ENCODE measurements at regions not wholly inside any gene's neighbourhood (a gene's known extent, or its start where the extent isn't known, plus 50 kb on each side); places are given as distances from the start of the nearest gene placed in this dataset.

GRCh38 chr19:30690935-30691818, 319.0 kb downstream of the ZNF536 start:
- Histone ChIP-seq H3K9me3 (no peaks in the 10 kb centered on the region), H3K4me1 (peaks cover 0 to 26% (median 0%) of the 10 kb centered on the region in 9 donors), H3K27me3 (peaks cover 0 to 59% (median 35%) of the 10 kb centered on the region in 7 donors), H3K4me3 (peak overlapping the region in 1 of 10 donors; percentile 42), H3K27ac (peak overlapping the region in 1 of 10 donors; percentile 1), H3K36me3 (no peaks in the 10 kb centered on the region)
- WGBS, 2 donors, result 53 to 55% methylated on average over 22 of the region's 22 CpGs
- TF ChIP-seq CTCF (IDR thresholded peaks at IDR 0.05), result no peak
- DNase-seq (no peak), ATAC-seq (no peak)
- intact Hi-C loops (cut with DNase I), result loop anchor here in 1 of 10 donors (10.0 kb wide), 1 partner anchor 864 kb away; no protein-coding TSS in a partner anchor

- TF ChIP-seq CTCF (IDR thresholded peaks at IDR 0.05), result no peak
- H3K9me3 ChIP-seq, result no peaks in the 10 kb centered on the region
Measured at GRCh38 chr19:30690525-30690924, 318.3 kb downstream of the ZNF536 start.

GRCh38 chr19:30689474-30689873, 317.3 kb downstream of the ZNF536 start:
- intact Hi-C loops (cut with DNase I), result loop anchor here in 8 of 10 donors (5.0 to 10.0 kb wide), 7 partner anchors 215 to 1538 kb away; no protein-coding TSS in a partner anchor
- Histone ChIP-seq H3K27ac (no peak overlapping the region), H3K27me3 (peaks cover under 1 to 67% (median 35%) of the 10 kb centered on the region in 7 donors), H3K4me1 (peaks cover 0 to 26% (median 0%) of the 10 kb centered on the region in 9 donors), H3K36me3 (no peaks in the 10 kb centered on the region), H3K4me3 (no peak overlapping the region), H3K9me3 (no peaks in the 10 kb centered on the region)
- WGBS, 2 donors, result 51 to 57% methylated on average over 4 of the region's 4 CpGs
- DNase-seq, result no peak
- ATAC-seq, result no peak
- TF ChIP-seq CTCF (IDR thresholded peaks at IDR 0.05), result no peak

More at GRCh38 chr19:30690525-30690924, 318.3 kb downstream of the ZNF536 start:
- DNase-seq (no peak), ATAC-seq (no peak)
- Histone ChIP-seq H3K4me1 (peaks cover 0 to 26% (median 0%) of the 10 kb centered on the region in 9 donors), H3K4me3 (no peak overlapping the region), H3K36me3 (no peaks in the 10 kb centered on the region), H3K27me3 (peaks cover 0 to 62% (median 35%) of the 10 kb centered on the region in 7 donors), H3K27ac (no peak overlapping the region)
- intact Hi-C loops (cut with DNase I), result loop anchor here in 1 of 10 donors (10.0 kb wide), 1 partner anchor 864 kb away; no protein-coding TSS in a partner anchor
- 91 to 92% methylated on average over 4 of the region's 4 CpGs for WGBS, 2 donors

- no peak overlapping the region for H3K27ac ChIP-seq
- intact Hi-C loops (cut with DNase I), result loop anchor here in 8 of 10 donors (5.0 to 10.0 kb wide), 7 partner anchors 216 to 1539 kb away; no protein-coding TSS in a partner anchor
- TF ChIP-seq CTCF (IDR thresholded peaks at IDR 0.05), result no peak
- H3K4me1 ChIP-seq, result peaks cover 0 to 26% (median 0%) of the 10 kb centered on the region in 9 donors
- ATAC-seq, result no peak
- peaks cover 4 to 67% (median 41%) of the 10 kb centered on the region in 7 donors for H3K27me3 ChIP-seq
- 89 to 91% methylated on average over 5 of the region's 5 CpGs for WGBS, 2 donors
- no peak overlapping the region for H3K4me3 ChIP-seq
- no peaks in the 10 kb centered on the region for H3K36me3 ChIP-seq
- H3K9me3 ChIP-seq, result no peaks in the 10 kb centered on the region
- no peak for DNase-seq
Measured at GRCh38 chr19:30688696-30689095, 316.5 kb downstream of the ZNF536 start.
